ENCODE measurements at regions not wholly inside any gene's neighbourhood (a gene's known extent, or its start where the extent isn't known, plus 50 kb on each side); places are given as distances from the start of the nearest gene placed in this dataset.

GRCh38 chr6:169964486-169965180 is 213.2 kb downstream of the ERMARD start:
- in situ Hi-C loops (cut with MboI; ENCODE audit: low pct_unique_long_range_greater_than_20kb, low sequenced_read_pairs, unreplicated experiment): no loop called here
- no peak for DNase-seq (ENCODE audit: low spot score)
- no peak for TF ChIP-seq CTCF (IDR thresholded peaks at IDR 0.05; ENCODE audit: extremely low read depth, insufficient read depth, missing control alignments)

GRCh38 chr6:169963581-169964297 is 212.3 kb downstream of the ERMARD start:
- in situ Hi-C loops (cut with MboI; ENCODE audit: low pct_unique_long_range_greater_than_20kb, low sequenced_read_pairs, unreplicated experiment): no loop called here

GRCh38 chr6:169962604-169963469 is 211.4 kb downstream of the ERMARD start:
- no peak for DNase-seq (ENCODE audit: low spot score)
- no peak for TF ChIP-seq CTCF (IDR thresholded peaks at IDR 0.05; ENCODE audit: extremely low read depth, insufficient read depth, missing control alignments)
- in situ Hi-C loops (cut with MboI; ENCODE audit: low pct_unique_long_range_greater_than_20kb, low sequenced_read_pairs, unreplicated experiment): no loop called here

More at GRCh38 chr6:169963581-169964297, 212.3 kb downstream of the ERMARD start:
- DNase-seq (ENCODE audit: low spot score): no peak
- no peak for TF ChIP-seq CTCF (IDR thresholded peaks at IDR 0.05; ENCODE audit: extremely low read depth, insufficient read depth, missing control alignments)

GRCh38 chr6:169961772-169962561 is 210.5 kb downstream of the ERMARD start:
- DNase-seq (ENCODE audit: low spot score): no peak
- in situ Hi-C loops (cut with MboI; ENCODE audit: low pct_unique_long_range_greater_than_20kb, low sequenced_read_pairs, unreplicated experiment): no loop called here
- TF ChIP-seq CTCF (IDR thresholded peaks at IDR 0.05; ENCODE audit: extremely low read depth, insufficient read depth, missing control alignments): no peak

- in situ Hi-C loops (cut with MboI; ENCODE audit: low pct_unique_long_range_greater_than_20kb, low sequenced_read_pairs, unreplicated experiment): no loop called here
- DNase-seq (ENCODE audit: low spot score): no peak
- no peak for TF ChIP-seq CTCF (IDR thresholded peaks at IDR 0.05; ENCODE audit: extremely low read depth, insufficient read depth, missing control alignments)
Measured at GRCh38 chr6:169960886-169961611, 209.6 kb downstream of the ERMARD start.

Data from GM13977 (cell line).